Psoas muscle (tissue), 7 donors: ENCODE measurements at regions not wholly inside any gene's neighbourhood (a gene's known extent, or its start where the extent isn't known, plus 50 kb on each side); places are given as distances from the start of the nearest gene placed in this dataset.
A peak's percentile ranks its signal among the peaks of the same experiment; 100 is the strongest.

Experiments
- ATAC-seq, 4 donors: fragments of 200-7000 bp; cut with Tn5 transposase; one replicate each; pipeline ENCODE4 v1.9.1; 2020; ENCODE audit warnings: moderate library complexity in 3 of 4, mild to moderate bottlenecking in 2 of 4
- DNase-seq, 2 donors: peaks; one replicate each; pipeline ENCODE4 v3.0.0-alpha.2; 2020
- H3K27ac ChIP-seq: fragments of 200-600 bp; one replicate; pipeline ENCODE4 v1.8.0; 2022
- H3K27me3 ChIP-seq, 3 donors: fragments of 200-600 bp in 1 of 3; one replicate each; pipeline versions ENCODE4 v1.6.1 to v1.8.0; 2013 to 2022; ENCODE audit warnings: low read length in 2 of 3, mild to moderate bottlenecking in 2 of 3, moderate library complexity in 1 of 3; ENCODE audit not compliant: insufficient read depth in 3 of 3
- H3K36me3 ChIP-seq, 2 donors: fragments of 200-600 bp in 1 of 2; one replicate each; pipeline versions ENCODE4 v1.6.1 to v1.8.0; 2013 to 2022; ENCODE audit warnings: low read depth in 1 of 2, mild to moderate bottlenecking in 1 of 2, moderate library complexity in 1 of 2; ENCODE audit not compliant: insufficient read depth in 1 of 2
- H3K4me1 ChIP-seq: fragments of 200-600 bp; one replicate; pipeline ENCODE4 v1.8.0; 2022
- H3K4me3 ChIP-seq: fragments of 200-600 bp; one replicate; pipeline ENCODE4 v1.8.0; 2022; ENCODE audit warnings: mild to moderate bottlenecking
- H3K9me3 ChIP-seq: fragments of 200-600 bp; one replicate; pipeline ENCODE4 v1.8.0; 2022
- WGBS, 3 donors: extraction: QIAGEN DNeasy Blood & Tissue Kit; methylation state at CpG; one replicate each; pipeline versions ENCODE4 v1.1.6 to v1.1.7; 2013; 5-methylcytosine and 5-hydroxymethylcytosine counted together
- intact Hi-C, 2 donors: fragments of 100-400 bp; cut with DNase I; formaldehyde crosslinking; loops; one replicate each; pipeline versions ENCODE4 v1.11.0 to v1.14.2; 2022
- TF ChIP-seq, protein P1 (sequence below): fragments of 200-600 bp; IDR thresholded peaks from one replicate; pipeline ENCODE4 v1.8.0; 2022; ENCODE audit warnings: antibody characterized with exemption
- donor health status: healthy with polysubstance abuse.
- donor health status: DM: no; HTN: no; CAD: no; lungs with moderate emphysema.
- donor health status: Bipolar disorder and iron deficiency.
- donor health status: healthy.
- donor health status: DM: yes; HTN: yes; CAD: no.
- donor health status: DM: no; HTN: no; CAD: no.
- donor health status: DM: yes; HTN: yes; CAD: no.

DNA sequence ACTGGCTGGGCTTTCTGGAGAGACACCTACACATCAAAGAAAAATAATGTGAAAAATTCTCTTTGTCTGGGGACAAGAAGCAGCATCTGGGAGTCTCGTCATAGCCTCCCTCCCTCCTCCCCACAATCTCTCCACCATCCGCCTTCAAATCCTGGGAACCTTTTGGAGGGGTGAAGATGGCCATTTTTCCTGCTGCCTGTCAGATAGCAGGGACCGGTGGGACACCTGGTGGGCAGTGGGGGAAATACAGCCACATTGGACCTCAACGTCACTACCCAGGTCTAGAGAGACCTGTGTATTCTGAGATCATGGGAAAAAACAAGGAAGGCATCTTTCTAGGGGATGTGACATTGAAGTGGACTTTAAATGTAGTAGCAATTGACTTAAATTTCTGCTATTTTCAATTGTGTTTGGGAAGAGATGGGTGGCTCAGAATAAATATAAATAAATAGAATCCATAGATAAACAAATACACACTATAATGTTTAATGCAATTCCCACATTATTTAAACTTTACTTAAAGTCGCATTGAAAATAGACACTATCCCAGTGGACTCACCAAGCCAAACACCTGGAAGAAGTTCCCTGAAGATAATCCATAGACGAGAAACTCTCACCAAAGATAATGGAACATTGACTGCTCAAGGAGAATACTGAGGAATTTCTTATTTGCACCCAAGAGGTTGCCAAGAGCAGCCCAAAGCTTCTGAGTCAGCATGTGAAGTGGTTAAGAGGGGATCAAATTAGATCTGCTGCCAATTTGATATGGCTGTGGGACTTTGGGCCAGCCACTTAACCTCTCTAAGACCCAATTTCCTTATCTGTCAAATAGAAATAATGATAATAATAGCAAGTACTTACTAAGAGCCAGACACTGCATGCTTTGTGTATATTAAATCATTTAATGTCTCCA is 147.6 kb upstream of the CAMK1G start:
- peak; percentile 61 to 71 for DNase-seq
- no peak for ATAC-seq
- Histone ChIP-seq H3K27me3 (peaks cover 0 to 2% (median 0%) of the 10 kb centered on the region in 3 donors), H3K9me3 (no peaks in the 10 kb centered on the region), H3K27ac (no peak overlapping the region), H3K36me3 (no peaks in the 10 kb centered on the region), H3K4me3 (no peak overlapping the region), H3K4me1 (no peaks in the 10 kb centered on the region)
- WGBS, 3 donors, result 30 to 33% (median 32%) methylated on average over 6 of the region's 6 CpGs
- TF ChIP-seq, protein P1, sequence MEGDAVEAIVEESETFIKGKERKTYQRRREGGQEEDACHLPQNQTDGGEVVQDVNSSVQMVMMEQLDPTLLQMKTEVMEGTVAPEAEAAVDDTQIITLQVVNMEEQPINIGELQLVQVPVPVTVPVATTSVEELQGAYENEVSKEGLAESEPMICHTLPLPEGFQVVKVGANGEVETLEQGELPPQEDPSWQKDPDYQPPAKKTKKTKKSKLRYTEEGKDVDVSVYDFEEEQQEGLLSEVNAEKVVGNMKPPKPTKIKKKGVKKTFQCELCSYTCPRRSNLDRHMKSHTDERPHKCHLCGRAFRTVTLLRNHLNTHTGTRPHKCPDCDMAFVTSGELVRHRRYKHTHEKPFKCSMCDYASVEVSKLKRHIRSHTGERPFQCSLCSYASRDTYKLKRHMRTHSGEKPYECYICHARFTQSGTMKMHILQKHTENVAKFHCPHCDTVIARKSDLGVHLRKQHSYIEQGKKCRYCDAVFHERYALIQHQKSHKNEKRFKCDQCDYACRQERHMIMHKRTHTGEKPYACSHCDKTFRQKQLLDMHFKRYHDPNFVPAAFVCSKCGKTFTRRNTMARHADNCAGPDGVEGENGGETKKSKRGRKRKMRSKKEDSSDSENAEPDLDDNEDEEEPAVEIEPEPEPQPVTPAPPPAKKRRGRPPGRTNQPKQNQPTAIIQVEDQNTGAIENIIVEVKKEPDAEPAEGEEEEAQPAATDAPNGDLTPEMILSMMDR, result peak; percentile 47
- intact Hi-C loops, result no loop called here

GRCh38 chr1:209439828-209440227 is 143.7 kb upstream of the CAMK1G start:
- ATAC-seq (no peak), DNase-seq (no peak)
- no peak overlapping the region for H3K4me3 ChIP-seq
- peaks cover 0 to 3% (median 0%) of the 10 kb centered on the region in 3 donors for H3K27me3 ChIP-seq
- no peaks in the 10 kb centered on the region for H3K9me3 ChIP-seq
- intact Hi-C loops, result no loop called here
- H3K4me1 ChIP-seq, result no peaks in the 10 kb centered on the region
- no peak overlapping the region for H3K27ac ChIP-seq
- TF ChIP-seq, protein P1, result no peak
- 87 to 93% (median 91%) methylated on average over 3 of the region's 3 CpGs for WGBS, 3 donors
- H3K36me3 ChIP-seq, result no peaks in the 10 kb centered on the region

DNA sequence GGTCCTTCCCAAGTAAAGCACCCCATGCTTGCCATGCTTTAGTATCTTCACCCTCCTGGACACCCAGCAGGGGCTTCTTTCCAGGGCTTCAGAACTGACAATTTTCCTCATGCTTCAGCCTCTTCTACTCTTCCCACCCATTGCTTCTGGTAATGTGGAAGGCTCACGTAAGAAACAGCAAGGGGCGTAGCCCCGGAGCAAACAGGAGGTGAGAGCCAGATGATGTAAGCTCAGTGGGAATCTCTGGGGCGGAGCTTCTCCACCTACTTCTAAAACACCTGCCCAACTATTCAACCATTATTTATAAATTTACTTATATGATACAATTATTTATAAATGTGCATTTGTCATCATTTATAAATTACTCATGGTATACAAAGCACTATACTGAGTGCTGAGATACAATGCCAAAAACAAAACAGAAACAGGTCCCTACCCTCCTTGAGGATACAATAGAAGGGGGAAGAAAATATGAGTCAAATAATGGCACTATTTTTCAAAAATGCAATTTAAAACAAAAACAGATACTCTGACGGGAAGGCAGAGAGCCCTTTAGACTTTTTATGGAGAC is 140.1 kb upstream of the CAMK1G start:
- Histone ChIP-seq H3K4me1 (no peaks in the 10 kb centered on the region), H3K9me3 (no peaks in the 10 kb centered on the region), H3K4me3 (no peak overlapping the region), H3K27ac (no peak overlapping the region), H3K36me3 (no peaks in the 10 kb centered on the region), H3K27me3 (peaks cover 0 to 3% (median 0%) of the 10 kb centered on the region in 3 donors)
- TF ChIP-seq, protein P1, result no peak
- 76 to 80% (median 78%) methylated on average over 5 of the region's 5 CpGs for WGBS, 3 donors
- ATAC-seq (no peak), DNase-seq (no peak)
- intact Hi-C loops, result no loop called here

DNA sequence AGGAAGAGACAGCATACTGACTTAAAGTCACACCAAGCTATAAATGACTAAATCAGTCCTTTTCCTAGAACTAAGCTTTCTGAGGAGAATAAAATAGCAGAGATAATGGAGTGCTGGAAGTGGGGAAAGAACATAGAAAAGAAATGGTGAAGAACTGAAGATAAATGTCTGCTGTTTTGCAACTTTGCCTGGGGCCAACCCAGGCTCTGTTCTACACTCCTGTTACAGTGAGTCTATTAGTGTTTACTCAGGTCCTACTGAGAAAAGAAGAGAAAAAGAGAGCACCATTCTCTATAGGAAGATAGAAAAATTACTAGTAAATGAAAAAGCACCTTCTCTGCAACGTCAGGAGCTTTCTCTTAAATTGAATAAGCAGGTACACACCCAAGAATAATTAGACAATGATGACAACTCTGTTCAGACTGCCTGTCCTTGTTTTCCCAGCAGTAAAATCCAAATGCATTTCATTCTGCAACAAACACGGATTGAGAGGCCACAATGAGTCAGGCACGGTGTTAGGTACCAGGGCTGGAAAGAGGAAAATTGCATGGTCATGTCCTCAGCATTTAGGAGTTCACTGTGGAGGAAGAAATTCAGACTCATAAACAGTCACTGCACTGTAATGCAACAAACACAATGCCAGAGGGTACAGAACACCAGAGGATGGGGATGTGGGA is 139.4 kb upstream of the CAMK1G start:
- no peaks in the 10 kb centered on the region for H3K4me1 ChIP-seq
- TF ChIP-seq, protein P1, result no peak
- H3K36me3 ChIP-seq, result no peaks in the 10 kb centered on the region
- WGBS, 3 donors, result 57 to 71% (median 70%) methylated on average over 3 of the region's 3 CpGs
- DNase-seq (no peak), ATAC-seq (no peak)
- H3K27me3 ChIP-seq, result peaks cover 0 to 3% (median 0%) of the 10 kb centered on the region in 3 donors
- H3K27ac ChIP-seq, result no peak overlapping the region
- no peak overlapping the region for H3K4me3 ChIP-seq
- intact Hi-C loops, result no loop called here
- no peaks in the 10 kb centered on the region for H3K9me3 ChIP-seq
